Mammary epithelial cell (primary cell): ENCODE measurements at regions not wholly inside any gene's neighbourhood (a gene's known extent, or its start where the extent isn't known, plus 50 kb on each side); places are given as distances from the start of the nearest gene placed in this dataset.

Experiments
- EZH2 ChIP-seq: IDR thresholded peaks from 2 replicates; pipeline ENCODE4 v1.6.1; 2012; ENCODE audit warnings: low read length, inconsistent platforms, borderline replicate concordance
- TF ChIP-seq, protein P1 (sequence below), 2 donors: IDR thresholded peaks in 1 of 2; conservative IDR thresholded peaks in 1 of 2; 2 replicates each; pipeline ENCODE4 v1.5.1; 2011 to 2012; ENCODE audit warnings: inconsistent platforms in 2 of 2, low read length in 2 of 2, mild to moderate bottlenecking in 2 of 2, control low read depth in 1 of 2, low read depth in 1 of 2; ENCODE audit not compliant: insufficient read depth in 1 of 2; ENCODE audit errors: extremely low read depth in 1 of 2

GRCh38 chr20:16678779-16679178 is 51.0 kb upstream of the SNRPB2 start:
- TF ChIP-seq, protein P1, sequence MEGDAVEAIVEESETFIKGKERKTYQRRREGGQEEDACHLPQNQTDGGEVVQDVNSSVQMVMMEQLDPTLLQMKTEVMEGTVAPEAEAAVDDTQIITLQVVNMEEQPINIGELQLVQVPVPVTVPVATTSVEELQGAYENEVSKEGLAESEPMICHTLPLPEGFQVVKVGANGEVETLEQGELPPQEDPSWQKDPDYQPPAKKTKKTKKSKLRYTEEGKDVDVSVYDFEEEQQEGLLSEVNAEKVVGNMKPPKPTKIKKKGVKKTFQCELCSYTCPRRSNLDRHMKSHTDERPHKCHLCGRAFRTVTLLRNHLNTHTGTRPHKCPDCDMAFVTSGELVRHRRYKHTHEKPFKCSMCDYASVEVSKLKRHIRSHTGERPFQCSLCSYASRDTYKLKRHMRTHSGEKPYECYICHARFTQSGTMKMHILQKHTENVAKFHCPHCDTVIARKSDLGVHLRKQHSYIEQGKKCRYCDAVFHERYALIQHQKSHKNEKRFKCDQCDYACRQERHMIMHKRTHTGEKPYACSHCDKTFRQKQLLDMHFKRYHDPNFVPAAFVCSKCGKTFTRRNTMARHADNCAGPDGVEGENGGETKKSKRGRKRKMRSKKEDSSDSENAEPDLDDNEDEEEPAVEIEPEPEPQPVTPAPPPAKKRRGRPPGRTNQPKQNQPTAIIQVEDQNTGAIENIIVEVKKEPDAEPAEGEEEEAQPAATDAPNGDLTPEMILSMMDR (conservative IDR thresholded peaks at IDR 0.05 in 1 of 2, IDR thresholded peaks at IDR 0.05 in 1 of 2; ENCODE audit: extremely low read depth in 1 of 2, insufficient read depth in 1 of 2, low read depth in 1 of 2, low read length in 2 of 2): no peak
- no peak for TF ChIP-seq EZH2
